ENCODE measurements at regions not wholly inside any gene's neighbourhood (a gene's known extent, or its start where the extent isn't known, plus 50 kb on each side); places are given as distances from the start of the nearest gene placed in this dataset.
"Not testable (repeated sequence)": the region's sequence is repeated elsewhere in the genome, so short reads cannot be mapped to it uniquely, and the experiment has no call there.

GRCh38 chr22:34841331-34841771 is 224.6 kb upstream of the ISX start:
- DNase-seq (ENCODE audit: low read depth), result no peak

DNA sequence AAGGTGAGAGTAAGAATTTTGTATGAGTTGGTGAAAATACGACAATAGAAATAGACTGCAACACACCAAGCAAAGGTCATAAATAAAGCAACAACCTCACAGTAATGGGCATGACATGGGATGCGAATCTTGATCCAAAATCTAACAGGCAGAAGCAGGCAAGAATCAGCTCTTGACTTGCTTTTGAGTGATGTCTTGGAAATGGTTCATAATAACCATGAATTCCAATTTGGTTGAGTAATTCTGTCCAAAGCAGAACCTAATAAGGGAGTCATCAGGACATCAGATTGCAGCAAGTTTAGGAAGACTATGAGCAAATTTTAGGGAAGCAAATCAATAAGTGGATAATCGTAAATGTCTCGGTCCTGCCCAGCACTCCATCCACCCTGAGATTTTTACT is 224.0 kb upstream of the ISX start:
- DNase-seq (ENCODE audit: low read depth), result no peak

DNA sequence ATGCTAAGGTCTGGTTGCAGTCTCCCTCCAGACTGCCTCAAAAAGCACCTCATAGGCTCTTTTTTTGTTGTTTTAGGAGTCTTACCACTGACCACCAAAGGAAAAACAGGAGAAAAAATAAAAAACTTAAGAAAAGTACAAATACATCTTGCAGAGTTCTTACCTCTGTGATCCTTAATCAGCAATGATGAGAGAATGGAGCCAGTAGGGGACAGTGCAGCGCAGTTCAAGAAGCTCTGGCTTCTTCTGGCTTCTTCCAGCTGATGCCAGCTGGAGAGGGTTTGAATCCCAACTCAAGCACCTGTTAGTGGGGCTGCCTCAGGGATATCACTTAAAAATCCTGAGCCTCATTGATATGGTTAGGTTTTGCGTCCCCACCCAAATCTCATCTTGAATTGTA is 223.3 kb upstream of the ISX start:
- DNase-seq (ENCODE audit: low read depth), result no peak

GRCh38 chr22:34843743-34844142 is 222.2 kb upstream of the ISX start:
- DNase-seq (ENCODE audit: low read depth), result not testable (repeated sequence)

- no peak for DNase-seq (ENCODE audit: low read depth)
Measured at GRCh38 chr22:34845391-34845790, 220.6 kb upstream of the ISX start.

DNA sequence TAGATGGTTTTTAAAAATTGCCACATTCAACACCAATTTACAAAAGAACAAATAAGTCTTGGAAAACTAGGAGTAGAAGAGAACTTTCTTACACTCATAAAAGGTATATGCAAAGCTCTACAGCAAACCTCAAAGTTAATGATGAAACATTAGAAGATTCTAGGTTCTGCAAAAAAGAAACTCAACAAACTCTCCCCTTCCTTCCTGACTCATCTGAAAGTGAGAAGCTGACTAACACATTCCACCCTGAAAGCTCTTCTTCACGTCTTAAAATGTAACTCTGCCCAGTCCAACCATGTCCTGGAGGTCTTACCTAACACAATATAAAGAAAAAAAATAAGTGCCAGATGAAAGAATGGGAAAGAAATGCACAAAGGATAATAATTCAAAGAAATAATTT is 218.9 kb upstream of the ISX start:
- no peak for DNase-seq (ENCODE audit: low read depth)

DNA sequence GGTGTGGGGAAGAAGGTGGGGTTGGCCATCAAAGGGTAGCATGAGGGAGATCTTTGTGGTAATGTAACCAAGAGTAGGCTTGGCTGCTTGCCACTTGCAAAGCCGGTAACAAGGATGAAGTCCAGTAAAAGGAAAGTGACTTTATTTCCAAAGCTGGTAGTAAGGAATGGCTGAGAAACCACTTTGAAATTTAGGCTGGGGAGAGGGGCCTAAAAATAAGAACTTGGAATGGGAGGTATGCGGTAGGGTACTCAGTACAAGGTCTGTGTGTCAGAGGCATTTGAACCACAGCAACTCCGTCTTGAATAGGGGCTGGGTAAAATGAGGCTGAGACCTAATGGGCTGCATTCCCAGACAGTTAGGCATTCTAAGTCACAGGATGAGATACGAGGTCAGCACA is 216.0 kb upstream of the ISX start:
- DNase-seq (ENCODE audit: low read depth), result no peak

- no peak for DNase-seq (ENCODE audit: low read depth)
Measured at GRCh38 chr22:34851918-34852662, 213.9 kb upstream of the ISX start.

- DNase-seq (ENCODE audit: low read depth), result no peak
Measured at GRCh38 chr22:34855471-34855870, 210.5 kb upstream of the ISX start.

- no peak for DNase-seq (ENCODE audit: low read depth)
Measured at GRCh38 chr22:34858066-34858465, 207.9 kb upstream of the ISX start.

GRCh38 chr22:34861787-34862186 is 204.2 kb upstream of the ISX start:
- DNase-seq (ENCODE audit: low read depth), result no peak

- DNase-seq (ENCODE audit: low read depth), result no peak
Measured at GRCh38 chr22:34866081-34866480, 199.9 kb upstream of the ISX start.

- DNase-seq (ENCODE audit: low read depth), result no peak
Measured at GRCh38 chr22:34866495-34867131, 199.3 kb upstream of the ISX start.

GRCh38 chr22:34877506-34877905 is 188.5 kb upstream of the ISX start:
- no peak for DNase-seq (ENCODE audit: low read depth)

GRCh38 chr22:34878171-34878570 is 187.8 kb upstream of the ISX start:
- no peak for DNase-seq (ENCODE audit: low read depth)

DNA sequence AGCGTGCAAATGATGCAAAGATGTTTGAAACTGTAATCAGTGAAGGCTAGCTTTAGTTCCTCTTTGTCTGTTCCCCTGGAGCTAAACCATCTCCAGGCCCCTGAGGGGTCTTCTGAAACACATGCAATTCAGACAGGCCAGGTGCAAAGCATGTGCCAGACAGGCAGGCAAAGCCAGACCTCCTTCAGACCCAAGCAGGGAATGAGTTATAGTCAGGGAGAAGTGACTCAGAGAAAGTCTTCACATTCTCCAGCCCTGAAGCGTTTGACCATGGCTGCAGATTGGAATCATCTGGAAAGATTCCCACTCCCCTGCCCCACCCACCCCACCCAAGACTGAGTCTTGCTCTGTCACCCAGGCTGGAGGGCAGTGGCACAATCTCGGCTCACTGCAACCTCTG is 187.0 kb upstream of the ISX start:
- DNase-seq (ENCODE audit: low read depth), result no peak

DNA sequence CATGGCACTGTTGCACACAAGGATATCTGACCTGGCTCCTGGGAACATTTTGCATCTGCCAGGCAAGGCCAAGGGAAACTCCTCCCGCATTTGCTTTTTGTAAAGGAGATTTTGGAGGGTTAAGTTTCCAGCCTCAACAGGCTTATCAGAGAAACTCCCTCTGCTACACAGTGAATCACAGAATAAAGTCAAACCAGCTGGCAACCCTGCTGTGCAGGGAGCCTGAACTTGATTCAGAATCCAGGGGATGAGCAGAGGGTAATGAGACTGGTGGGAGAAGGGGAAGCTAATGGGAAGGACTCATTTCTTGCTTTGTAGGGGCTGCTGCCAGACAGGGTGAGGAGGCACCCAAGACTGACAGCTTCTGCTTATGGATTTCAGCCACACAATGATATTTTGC is 185.3 kb upstream of the ISX start:
- DNase-seq (ENCODE audit: low read depth), result no peak

DNA sequence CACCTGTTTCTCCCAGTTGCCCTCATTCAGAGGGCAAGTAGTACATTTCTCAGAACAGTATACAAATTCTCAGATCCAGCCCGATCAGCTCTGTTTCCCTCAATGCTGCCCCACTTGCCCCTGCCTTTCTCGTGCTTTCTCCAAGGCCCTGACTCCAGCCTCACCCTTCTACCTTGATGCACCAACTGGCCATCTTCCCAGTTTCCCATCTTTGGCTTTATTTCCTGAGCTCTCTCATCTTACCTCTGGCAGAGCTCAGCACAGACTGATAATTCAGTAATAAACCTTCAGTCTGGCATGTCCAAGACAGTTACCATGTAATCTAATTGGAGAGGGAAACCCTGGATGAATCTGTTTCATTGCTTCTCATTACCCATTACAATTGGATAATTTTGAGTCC is 184.5 kb upstream of the ISX start:
- no peak for DNase-seq (ENCODE audit: low read depth)

DNA sequence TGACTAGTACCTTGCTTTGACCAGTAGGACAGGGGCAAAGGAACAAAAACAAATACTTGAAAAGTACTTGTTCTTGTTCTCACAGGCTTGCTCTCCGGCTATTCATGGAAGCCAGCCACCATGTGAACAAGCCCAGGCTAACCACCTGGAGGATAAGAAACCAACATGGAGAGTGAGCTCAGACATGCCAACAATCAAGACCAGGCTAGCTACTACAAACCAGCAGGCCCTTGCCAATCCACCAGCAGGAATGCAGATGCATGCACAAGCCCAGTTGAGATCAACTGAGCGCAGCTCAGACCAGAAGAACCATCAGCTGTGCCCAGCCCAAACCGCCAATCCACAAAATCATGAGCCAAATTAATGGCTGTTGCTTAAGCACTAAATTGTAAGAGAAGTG is 180.1 kb upstream of the ISX start:
- no peak for DNase-seq (ENCODE audit: low read depth)

- no peak for DNase-seq (ENCODE audit: low read depth)
Measured at GRCh38 chr22:34886391-34886790, 179.6 kb upstream of the ISX start.

- DNase-seq (ENCODE audit: low read depth), result no peak
Measured at GRCh38 chr22:34886812-34887211, 179.1 kb upstream of the ISX start.

GRCh38 chr22:34897126-34897525 is 168.8 kb upstream of the ISX start:
- DNase-seq (ENCODE audit: low read depth), result no peak

DNA sequence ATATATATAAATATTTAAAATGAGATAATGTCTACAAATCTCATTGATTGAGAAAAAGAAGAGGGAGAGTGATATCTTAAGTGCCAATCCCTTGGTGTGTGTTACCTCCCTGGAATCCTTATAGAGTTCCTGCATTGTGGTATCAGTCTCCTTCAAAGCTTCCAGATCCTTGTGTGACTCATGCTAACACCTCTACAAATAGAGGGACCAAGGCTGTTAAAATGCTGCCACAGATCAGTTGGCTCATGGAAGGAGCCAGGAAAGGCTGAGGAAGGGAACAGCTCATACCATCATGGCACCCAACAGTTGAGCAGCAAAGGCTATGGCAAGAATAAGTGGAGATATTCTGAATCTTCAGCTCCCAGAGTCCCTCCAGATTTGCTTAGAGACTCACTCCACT is 163.6 kb upstream of the ISX start:
- DNase-seq (ENCODE audit: low read depth), result no peak

DNA sequence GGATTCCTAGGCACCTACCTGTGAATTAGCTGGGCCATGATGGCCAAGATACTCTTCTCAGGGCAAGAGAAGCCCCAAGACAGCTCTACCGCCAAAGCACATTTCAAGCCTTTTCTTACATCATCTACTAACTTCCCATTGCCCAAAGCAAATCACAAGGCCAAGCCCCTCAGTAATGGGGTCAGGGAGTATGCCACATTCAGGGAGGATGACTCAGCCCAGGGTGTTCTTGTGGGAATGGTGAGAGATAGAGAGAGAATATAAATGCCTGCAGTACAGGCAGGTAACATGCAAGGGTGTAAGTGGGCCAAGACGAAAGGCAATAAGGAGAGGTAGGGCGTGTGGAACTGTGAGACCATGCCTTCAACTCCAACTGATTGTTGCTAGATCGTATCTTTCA is 162.5 kb upstream of the ISX start:
- DNase-seq (ENCODE audit: low read depth), result no peak
